H9 (cell line): ENCODE measurements at regions not wholly inside any gene's neighbourhood (a gene's known extent, or its start where the extent isn't known, plus 50 kb on each side); places are given as distances from the start of the nearest gene placed in this dataset.

Experiments used
- DNase-seq: peaks from one replicate; pipeline ENCODE4 v3.0.0-alpha.2; 2017
- H2AFZ ChIP-seq: one replicate; pipeline ENCODE4 v1.6.1; 2013; ENCODE audit warnings: mild to moderate bottlenecking, low read length, control low read depth, moderate library complexity
- H2AK5ac ChIP-seq: 2 replicates; pipeline ENCODE4 v1.6.1; 2013; ENCODE audit warnings: low read length, control low read depth, mixed read lengths; ENCODE audit not compliant: insufficient read length
- H2BK120ac ChIP-seq: one replicate; pipeline ENCODE4 v1.6.1; 2013; ENCODE audit warnings: low read depth, mild to moderate bottlenecking, low read length, control low read depth, inconsistent platforms; ENCODE audit not compliant: poor library complexity, severe bottlenecking
- H2BK12ac ChIP-seq: 2 replicates; pipeline ENCODE4 v1.6.1; 2013; ENCODE audit warnings: low read length, control low read depth, mixed read lengths, low read depth; ENCODE audit not compliant: insufficient read length
- H2BK15ac ChIP-seq: 2 replicates; pipeline ENCODE4 v1.6.1; 2013; ENCODE audit warnings: low read depth, low read length, control low read depth
- H2BK20ac ChIP-seq: one replicate; pipeline ENCODE4 v1.6.1; 2013; ENCODE audit warnings: low read depth, mild to moderate bottlenecking, low read length, control low read depth, inconsistent platforms; ENCODE audit not compliant: poor library complexity, severe bottlenecking
- H2BK5ac ChIP-seq: 2 replicates; pipeline ENCODE4 v1.6.1; 2013; ENCODE audit warnings: low read length, control low read depth, mixed read lengths; ENCODE audit not compliant: insufficient read length
- H3K14ac ChIP-seq: 2 replicates; pipeline ENCODE4 v1.6.1; 2013; ENCODE audit warnings: low read length, control low read depth; ENCODE audit not compliant: insufficient read depth
- H3K18ac ChIP-seq: 2 replicates; pipeline ENCODE4 v1.6.1; 2013; ENCODE audit warnings: low read depth, mild to moderate bottlenecking, mixed read lengths, low read length, control low read depth; ENCODE audit not compliant: insufficient read length
- H3K23ac ChIP-seq: 2 replicates; pipeline ENCODE4 v1.6.1; 2013; ENCODE audit warnings: low read length, control low read depth, mixed read lengths, low read depth; ENCODE audit not compliant: insufficient read length
- H3K23me2 ChIP-seq: 2 replicates; pipeline ENCODE4 v1.6.1; 2013; ENCODE audit warnings: low read depth, mild to moderate bottlenecking, mixed read lengths, low read length, control low read depth; ENCODE audit not compliant: insufficient read length, poor library complexity, severe bottlenecking
- H3K27ac ChIP-seq: 2 replicates; pipeline ENCODE4 v1.5.1; 2013; ENCODE audit warnings: low read length, control low read depth, mixed read lengths, low read depth; ENCODE audit not compliant: insufficient read length
- H3K27me3 ChIP-seq: 2 replicates; pipeline ENCODE4 v1.6.1; 2013; ENCODE audit warnings: low read length, control low read depth, inconsistent platforms; ENCODE audit not compliant: insufficient read depth
- H3K4ac ChIP-seq: 2 replicates; pipeline ENCODE4 v1.6.1; 2013; ENCODE audit warnings: low read depth, mild to moderate bottlenecking, control low read depth, inconsistent platforms, low read length, moderate library complexity
- H3K4me1 ChIP-seq: 2 replicates; pipeline ENCODE4 v1.6.1; 2013; ENCODE audit warnings: low read length, control low read depth, inconsistent platforms; ENCODE audit not compliant: insufficient read depth
- H3K4me2 ChIP-seq: 2 replicates; pipeline ENCODE4 v1.6.1; 2013; ENCODE audit warnings: low read length, control low read depth, mixed read lengths; ENCODE audit not compliant: insufficient read length, insufficient read depth
- H3K56ac ChIP-seq: 2 replicates; pipeline ENCODE4 v1.6.1; 2013; ENCODE audit warnings: low read depth, mild to moderate bottlenecking, mixed read lengths, low read length, control low read depth; ENCODE audit not compliant: insufficient read length
- H3K79me1 ChIP-seq: 2 replicates; pipeline ENCODE4 v1.6.1; 2013; ENCODE audit warnings: low read depth, mild to moderate bottlenecking, moderate library complexity, low read length, control low read depth, inconsistent platforms; ENCODE audit not compliant: insufficient read depth, poor library complexity, severe bottlenecking
- H3K79me2 ChIP-seq: 2 replicates; pipeline ENCODE4 v1.6.1; 2013; ENCODE audit warnings: low read length, control low read depth, inconsistent platforms; ENCODE audit not compliant: insufficient read depth
- H3K9ac ChIP-seq: 2 replicates; pipeline ENCODE4 v1.6.1; 2013; ENCODE audit warnings: low read length, control low read depth, mixed read lengths; ENCODE audit not compliant: insufficient read length; ENCODE audit errors: extremely low read depth
- H3K9me3 ChIP-seq: one replicate; pipeline ENCODE4 v1.6.1; 2013; ENCODE audit warnings: low read depth, low read length, inconsistent platforms; ENCODE audit not compliant: control insufficient read depth
- H3T11ph ChIP-seq: one replicate; pipeline ENCODE4 v1.6.1; 2013; ENCODE audit warnings: mild to moderate bottlenecking, low read length, control low read depth, inconsistent platforms
- H4K20me1 ChIP-seq: one replicate; pipeline ENCODE4 v1.6.1; 2013; ENCODE audit not compliant: control insufficient read depth, insufficient read length, insufficient read depth
- H4K5ac ChIP-seq: 2 replicates; pipeline ENCODE4 v1.6.1; 2013; ENCODE audit warnings: low read depth, mild to moderate bottlenecking, mixed read lengths, low read length, control low read depth; ENCODE audit not compliant: insufficient read length
- H4K8ac ChIP-seq: replicated peaks from 2 replicates; pipeline ENCODE4 v1.6.1; 2013; ENCODE audit warnings: low read length, control low read depth, mixed read lengths, low read depth; ENCODE audit not compliant: insufficient read length
- H4K91ac ChIP-seq: 2 replicates; pipeline ENCODE4 v1.6.1; 2013; ENCODE audit warnings: low read depth, mild to moderate bottlenecking, moderate library complexity, mixed read lengths, low read length, control low read depth; ENCODE audit not compliant: insufficient read length
- H3K27ac Mint-ChIP-seq, 3 experiments: 2 replicates in 2 of 3; 3 replicates in 1 of 3; pipeline ENCODE4 v1.8.0; 2020 to 2021; ENCODE audit warnings: mixed read lengths in 3 of 3, mild to moderate bottlenecking in 1 of 3, moderate library complexity in 1 of 3
- H3K27me3 Mint-ChIP-seq: 2 replicates; pipeline ENCODE4 v1.8.0; 2021; ENCODE audit warnings: low read depth, mild to moderate bottlenecking, moderate library complexity, mixed read lengths
- H3K36me3 Mint-ChIP-seq, 3 experiments: 2 replicates in 2 of 3; 3 replicates in 1 of 3; pipeline ENCODE4 v1.8.0; 2020 to 2021; ENCODE audit warnings: low read depth in 3 of 3, mixed read lengths in 3 of 3; ENCODE audit not compliant: insufficient read depth in 1 of 3
- H3K4me1 Mint-ChIP-seq, 2 experiments: 2 replicates each; pipeline ENCODE4 v1.8.0; 2020; ENCODE audit warnings: mixed read lengths in 2 of 2
- H3K4me3 Mint-ChIP-seq, 2 experiments: 2 replicates in 1 of 2; 3 replicates in 1 of 2; pipeline ENCODE4 v1.8.0; 2020 to 2021; ENCODE audit warnings: mild to moderate bottlenecking in 2 of 2, mixed read lengths in 2 of 2, moderate library complexity in 1 of 2
- H3K9me3 Mint-ChIP-seq, 2 experiments: 2 replicates in 1 of 2; 3 replicates in 1 of 2; pipeline ENCODE4 v1.8.0; 2020; ENCODE audit warnings: mild to moderate bottlenecking in 2 of 2, mixed read lengths in 2 of 2, moderate library complexity in 1 of 2
- CTCF ChIP-seq: fragments of 200-600 bp; sonication (generic); conservative IDR thresholded peaks from 3 replicates; pipeline ENCODE4 v1.8.0; 2021; ENCODE audit warnings: antibody characterized with exemption, mild to moderate bottlenecking
- WGBS: extraction: QIAGEN DNeasy Blood & Tissue Kit; methylation state at CpG from one replicate; pipeline ENCODE4 v1.1.7; 2013; ENCODE audit warnings: missing lambda C conversion rate, low lambda C conversion rate, mixed read lengths; ENCODE audit not compliant: insufficient read length; ENCODE audit errors: extremely low coverage; 5-methylcytosine and 5-hydroxymethylcytosine counted together

- Histone ChIP-seq H3K27ac (no peak overlapping the region), H2BK5ac (no peak overlapping the region), H3K79me2 (no peaks in the 10 kb centered on the region), H4K20me1 (no peaks in the 10 kb centered on the region), H3T11ph (no peak overlapping the region), H2BK120ac (no peak overlapping the region), H4K8ac (no peak overlapping the region), H3K79me1 (no peaks in the 10 kb centered on the region), H2AFZ (no peak overlapping the region), H3K9ac (no peak overlapping the region), H3K18ac (no peak overlapping the region), H3K56ac (no peak overlapping the region), H4K91ac (no peak overlapping the region), H3K4ac (no peak overlapping the region), H2BK20ac (no peak overlapping the region), H3K9me3 (no peaks in the 10 kb centered on the region), H3K4me2 (no peak overlapping the region), H3K14ac (no peak overlapping the region), H3K27me3 (no peaks in the 10 kb centered on the region), H2AK5ac (no peak overlapping the region), H3K23me2 (no peaks in the 10 kb centered on the region), H3K23ac (no peak overlapping the region), H2BK12ac (no peak overlapping the region), H4K5ac (no peak overlapping the region), H2BK15ac (no peak overlapping the region), H3K4me1 (no peaks in the 10 kb centered on the region)
- no peaks in the 10 kb centered on the region for H3K9me3 Mint-ChIP-seq
- H3K36me3 Mint-ChIP-seq: no peaks in the 10 kb centered on the region
- no peak overlapping the region for H3K4me3 Mint-ChIP-seq
- WGBS: no CpG with 5 or more reads among the region's 1 CpG
- DNase-seq: no peak
- no peaks in the 10 kb centered on the region for H3K4me1 Mint-ChIP-seq
- no peaks in the 10 kb centered on the region for H3K27me3 Mint-ChIP-seq
- H3K27ac Mint-ChIP-seq: no peak overlapping the region
- no peak for TF ChIP-seq CTCF
Observed at GRCh38 chr2:162972383-162972782, 133.8 kb upstream of the KCNH7 start.
